Stomach (tissue), 8 donors: ENCODE measurements at regions not wholly inside any gene's neighbourhood (a gene's known extent, or its start where the extent isn't known, plus 50 kb on each side); places are given as distances from the start of the nearest gene placed in this dataset.

Source experiments
- DNase-seq, 2 donors: peaks; one replicate each; pipeline versions ENCODE4 v3.0.0 to v3.0.0-alpha.2; 2013 to 2019
- H3K27ac ChIP-seq, 5 donors: fragments of 200-600 bp in 4 of 5; sonication (generic) in 4 of 5; one replicate each; pipeline ENCODE4 v1.5.1; 2013 to 2019; ENCODE audit warnings: mild to moderate bottlenecking in 1 of 5, moderate library complexity in 1 of 5
- H3K27me3 ChIP-seq, 3 donors: fragments of 200-600 bp; sonication (generic); one replicate each; pipeline ENCODE4 v1.5.1; 2017 to 2019; ENCODE audit warnings: mixed run types in 1 of 3
- H3K36me3 ChIP-seq, 4 donors: fragments of 200-600 bp; sonication (generic); 1 replicate in 3 of 4; 2 replicates in 1 of 4; pipeline ENCODE4 v1.5.1; 2016 to 2019
- H3K4me1 ChIP-seq, 4 donors: fragments of 200-600 bp; sonication (generic); one replicate each; pipeline ENCODE4 v1.5.1; 2016 to 2019
- H3K4me3 ChIP-seq, 4 donors: fragments of 200-600 bp; sonication (generic) in 3 of 4; one replicate each; pipeline ENCODE4 v1.5.1; 2016 to 2019; ENCODE audit warnings: mild to moderate bottlenecking in 1 of 4
- H3K9me3 ChIP-seq, 4 donors: fragments of 200-600 bp; sonication (generic); one replicate each; pipeline ENCODE4 v1.5.1; 2016 to 2019
- EP300 ChIP-seq: sonication (generic); formaldehyde crosslinking; IDR thresholded peaks from one replicate; pipeline ENCODE4 v1.6.1; 2017; ENCODE audit warnings: antibody characterized with exemption
- POLR2A ChIP-seq, 4 donors: fragments of 450-650 bp; IDR thresholded peaks; one replicate each; pipeline ENCODE4 v1.6.1; 2016; ENCODE audit warnings: antibody characterized with exemption in 4 of 4, control low read depth in 2 of 4, mild to moderate bottlenecking in 1 of 4, moderate library complexity in 1 of 4
- POLR2AphosphoS5 ChIP-seq, 3 donors: sonication (generic); formaldehyde crosslinking; IDR thresholded peaks; one replicate each; pipeline ENCODE4 v1.6.1; 2016; ENCODE audit warnings: antibody characterized with exemption in 3 of 3
- WGBS, 5 donors: extraction: QIAGEN DNeasy Blood & Tissue Kit in 3 of 5; methylation state at CpG; one replicate each; pipeline versions ENCODE4 v1.1.5 to v1.1.7; 2013 to 2018; 5-methylcytosine and 5-hydroxymethylcytosine counted together
- intact Hi-C: fragments of 100-400 bp; cut with DNase I; formaldehyde crosslinking; loops from one replicate; pipeline ENCODE4 v1.15.1; 2023; ENCODE audit warnings: low total_unique reads
- TF ChIP-seq, protein P1 (sequence below), 7 experiments: fragments of 450-650 bp in 4 of 7; fragments of 200-600 bp in 3 of 7; sonication (generic) in 3 of 7; IDR thresholded peaks; one replicate each; pipeline ENCODE4 v1.5.1; 2016 to 2019; ENCODE audit warnings: antibody characterized with exemption in 7 of 7, control low read depth in 2 of 7, mild to moderate bottlenecking in 1 of 7
- donor health status: healthy with polysubstance abuse.
- donor health status: Bipolar disorder and iron deficiency.
- donor health status: healthy.

- WGBS, 5 donors, result 89 to 100% (median 90%) methylated on average over 4 of the region's 4 CpGs
Measured at GRCh38 chr2:122077771-122078170, 322.3 kb downstream of the TSN start.

DNA sequence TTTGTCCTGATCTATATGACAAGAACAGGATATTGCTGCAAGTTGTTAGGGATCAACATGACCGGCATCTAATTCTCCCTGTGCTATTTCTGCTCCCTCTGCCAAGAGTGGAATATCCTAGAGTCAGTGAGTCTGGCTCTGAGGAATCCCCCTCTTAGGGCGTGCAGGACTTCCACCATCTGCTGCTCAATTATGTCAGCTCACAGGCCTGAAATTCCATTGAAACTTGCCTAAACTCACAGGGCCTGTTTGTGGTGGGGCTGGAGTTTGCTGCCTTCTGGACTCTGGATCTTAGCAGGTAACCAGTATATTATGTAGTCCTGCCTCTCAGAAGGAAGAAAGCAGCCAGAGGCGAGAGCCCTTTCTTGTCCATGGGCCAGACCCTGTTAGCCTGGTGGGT is 323.0 kb downstream of the TSN start:
- TF ChIP-seq POLR2AphosphoS5 (IDR thresholded peaks at IDR 0.05), result no peak
- TF ChIP-seq, protein P1, sequence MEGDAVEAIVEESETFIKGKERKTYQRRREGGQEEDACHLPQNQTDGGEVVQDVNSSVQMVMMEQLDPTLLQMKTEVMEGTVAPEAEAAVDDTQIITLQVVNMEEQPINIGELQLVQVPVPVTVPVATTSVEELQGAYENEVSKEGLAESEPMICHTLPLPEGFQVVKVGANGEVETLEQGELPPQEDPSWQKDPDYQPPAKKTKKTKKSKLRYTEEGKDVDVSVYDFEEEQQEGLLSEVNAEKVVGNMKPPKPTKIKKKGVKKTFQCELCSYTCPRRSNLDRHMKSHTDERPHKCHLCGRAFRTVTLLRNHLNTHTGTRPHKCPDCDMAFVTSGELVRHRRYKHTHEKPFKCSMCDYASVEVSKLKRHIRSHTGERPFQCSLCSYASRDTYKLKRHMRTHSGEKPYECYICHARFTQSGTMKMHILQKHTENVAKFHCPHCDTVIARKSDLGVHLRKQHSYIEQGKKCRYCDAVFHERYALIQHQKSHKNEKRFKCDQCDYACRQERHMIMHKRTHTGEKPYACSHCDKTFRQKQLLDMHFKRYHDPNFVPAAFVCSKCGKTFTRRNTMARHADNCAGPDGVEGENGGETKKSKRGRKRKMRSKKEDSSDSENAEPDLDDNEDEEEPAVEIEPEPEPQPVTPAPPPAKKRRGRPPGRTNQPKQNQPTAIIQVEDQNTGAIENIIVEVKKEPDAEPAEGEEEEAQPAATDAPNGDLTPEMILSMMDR (IDR thresholded peaks at IDR 0.05), result no peak
- TF ChIP-seq EP300, result no peak
- no peak for TF ChIP-seq POLR2A (IDR thresholded peaks at IDR 0.05)
- Histone ChIP-seq H3K4me3 (no peak overlapping the region), H3K4me1 (no peaks in the 10 kb centered on the region), H3K27me3 (no peaks in the 10 kb centered on the region), H3K27ac (no peak overlapping the region), H3K9me3 (no peaks in the 10 kb centered on the region), H3K36me3 (no peaks in the 10 kb centered on the region)
- DNase-seq, result peak in 1 of 2 donors; percentile 37
- 73 to 79% (median 75%) methylated on average over 3 of the region's 3 CpGs for WGBS, 5 donors
- intact Hi-C loops, result no loop called here

More at GRCh38 chr2:122077771-122078170, 322.3 kb downstream of the TSN start:
- intact Hi-C loops, result no loop called here
- Histone ChIP-seq H3K9me3 (no peaks in the 10 kb centered on the region), H3K4me3 (no peak overlapping the region), H3K27me3 (no peaks in the 10 kb centered on the region), H3K27ac (no peak overlapping the region), H3K36me3 (no peaks in the 10 kb centered on the region), H3K4me1 (no peaks in the 10 kb centered on the region)
- no peak for TF ChIP-seq POLR2A (IDR thresholded peaks at IDR 0.05)
- TF ChIP-seq, protein P1 (IDR thresholded peaks at IDR 0.05), result no peak
- TF ChIP-seq EP300, result no peak
- no peak for TF ChIP-seq POLR2AphosphoS5 (IDR thresholded peaks at IDR 0.05)
- no peak for DNase-seq

DNA sequence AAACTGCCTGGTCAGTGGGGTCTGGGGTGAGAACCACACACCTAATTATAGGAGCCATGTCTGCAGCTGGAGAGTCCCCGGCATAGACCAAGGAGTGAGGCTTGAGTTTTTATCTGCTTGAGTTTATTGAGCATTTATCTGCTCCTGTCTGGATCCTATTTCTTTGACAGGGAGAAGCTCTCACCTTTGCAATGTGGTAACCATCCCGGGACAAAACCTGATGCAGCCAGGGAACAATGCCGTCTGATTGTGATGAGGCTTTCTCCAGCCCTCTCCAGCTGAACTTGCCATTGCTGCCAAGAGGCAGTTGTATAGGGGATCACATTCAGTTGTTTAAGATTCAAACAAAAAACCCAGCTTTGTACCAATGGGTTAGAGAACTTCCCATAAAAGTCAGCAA is 324.4 kb downstream of the TSN start:
- 80 to 90% (median 84%) methylated on average over 3 of the region's 3 CpGs for WGBS, 5 donors
- intact Hi-C loops, result no loop called here
- no peak for DNase-seq
- Histone ChIP-seq H3K4me1 (no peaks in the 10 kb centered on the region), H3K9me3 (no peaks in the 10 kb centered on the region), H3K36me3 (no peaks in the 10 kb centered on the region), H3K4me3 (no peak overlapping the region), H3K27me3 (no peaks in the 10 kb centered on the region), H3K27ac (no peak overlapping the region)
- TF ChIP-seq POLR2AphosphoS5 (IDR thresholded peaks at IDR 0.05), result no peak

DNA sequence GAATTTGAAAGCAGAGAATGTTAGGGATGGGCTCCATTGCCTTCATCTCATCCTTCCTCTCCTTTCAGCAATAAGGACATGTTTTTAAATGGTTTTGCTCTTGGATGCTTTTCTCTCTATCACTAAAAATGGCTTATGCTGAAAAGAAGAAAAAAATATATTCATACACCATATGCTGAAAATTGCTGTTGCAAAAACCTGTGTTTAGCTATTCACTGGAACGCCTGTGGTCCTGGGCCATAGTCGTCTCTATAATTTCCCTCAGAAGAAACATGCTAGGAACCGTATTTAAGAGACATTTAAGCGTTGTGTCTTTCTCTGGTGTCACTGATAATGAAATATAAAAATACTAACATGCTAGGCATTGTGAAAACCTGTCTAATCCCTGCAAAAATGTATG is 324.9 kb downstream of the TSN start:
- Histone ChIP-seq H3K27me3 (no peaks in the 10 kb centered on the region), H3K4me1 (no peaks in the 10 kb centered on the region), H3K4me3 (no peak overlapping the region), H3K27ac (no peak overlapping the region), H3K9me3 (no peaks in the 10 kb centered on the region), H3K36me3 (no peaks in the 10 kb centered on the region)
- WGBS, 5 donors, result 82 to 88% (median 83%) methylated on average over 4 of the region's 4 CpGs
- intact Hi-C loops, result no loop called here
- DNase-seq, result no peak
- TF ChIP-seq, protein P1 (IDR thresholded peaks at IDR 0.05), result no peak

DNA sequence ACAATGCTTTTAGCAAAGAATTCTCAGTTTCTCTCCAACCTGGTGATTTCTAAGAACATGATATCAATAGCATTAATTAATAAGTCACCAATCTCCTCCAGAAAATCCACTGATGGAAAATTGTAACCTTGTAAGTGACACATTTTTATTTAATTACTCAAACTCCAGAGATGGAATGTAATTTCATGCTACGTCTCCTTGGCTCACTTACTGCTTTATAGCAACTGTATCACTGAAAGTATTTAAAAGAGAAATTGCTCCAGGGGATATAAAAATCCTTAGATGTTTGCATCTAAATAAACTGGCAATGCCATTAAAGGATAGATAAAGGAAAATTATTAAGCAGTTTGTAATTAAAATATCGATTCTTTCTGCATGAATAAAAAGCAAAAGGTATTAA is 325.4 kb downstream of the TSN start:
- Histone ChIP-seq H3K36me3 (no peaks in the 10 kb centered on the region), H3K27me3 (no peaks in the 10 kb centered on the region), H3K4me3 (no peak overlapping the region), H3K4me1 (no peaks in the 10 kb centered on the region), H3K27ac (no peak overlapping the region), H3K9me3 (no peaks in the 10 kb centered on the region)
- 61 to 78% (median 72%) methylated on average over 2 of the region's 2 CpGs for WGBS, 5 donors
- TF ChIP-seq POLR2AphosphoS5 (IDR thresholded peaks at IDR 0.05) (no peak), EP300 (no peak), POLR2A (IDR thresholded peaks at IDR 0.05) (no peak)
- TF ChIP-seq, protein P1 (IDR thresholded peaks at IDR 0.05), result no peak
- no peak for DNase-seq
- intact Hi-C loops, result no loop called here
